Gastrocnemius medialis (tissue), 4 donors: ENCODE measurements at regions not wholly inside any gene's neighbourhood (a gene's known extent, or its start where the extent isn't known, plus 50 kb on each side); places are given as distances from the start of the nearest gene placed in this dataset.

ENCODE experiments used
- CTCF ChIP-seq, 5 experiments: fragments of 450-650 bp in 3 of 5; fragments of 200-600 bp in 2 of 5; sonication (generic) in 2 of 5; IDR thresholded peaks in 4 of 5; conservative IDR thresholded peaks in 1 of 5; 1 replicate in 4 of 5; 2 replicates in 1 of 5; pipeline ENCODE4 v1.5.1; 2016 to 2019; ENCODE audit warnings: antibody characterized with exemption in 5 of 5, mild to moderate bottlenecking in 3 of 5, moderate library complexity in 3 of 5
- POLR2A ChIP-seq, 2 donors: fragments of 450-650 bp; IDR thresholded peaks; one replicate each; pipeline ENCODE4 v1.6.1; 2017; ENCODE audit warnings: antibody characterized with exemption in 2 of 2, mild to moderate bottlenecking in 2 of 2, moderate library complexity in 2 of 2

DNA sequence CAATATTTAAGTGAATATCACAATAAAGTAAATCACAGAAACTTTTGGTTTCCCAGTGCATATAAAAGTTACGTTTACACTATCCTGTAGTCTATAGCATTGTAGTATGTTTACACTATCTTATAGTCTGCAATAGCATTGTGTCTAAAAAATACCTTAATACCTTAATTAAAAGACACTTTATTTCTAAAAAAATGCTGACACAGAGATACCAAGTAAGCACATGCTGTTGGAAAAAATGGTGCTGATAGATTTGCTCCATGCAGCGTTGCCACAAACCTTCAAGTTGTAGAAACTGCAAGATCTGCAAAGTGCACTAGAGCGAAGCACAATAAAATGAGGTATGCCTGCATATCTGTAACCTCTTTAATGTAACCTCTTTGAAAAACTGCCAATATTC is 847.3 kb downstream of the GLUD2 start:
- TF ChIP-seq CTCF (IDR thresholded peaks at IDR 0.05 in 4 of 5, conservative IDR thresholded peaks at IDR 0.05 in 1 of 5), result no peak
- no peak for TF ChIP-seq POLR2A (IDR thresholded peaks at IDR 0.05)
